ENCODE measurements at regions not wholly inside any gene's neighbourhood (a gene's known extent, or its start where the extent isn't known, plus 50 kb on each side); places are given as distances from the start of the nearest gene placed in this dataset.

DNA sequence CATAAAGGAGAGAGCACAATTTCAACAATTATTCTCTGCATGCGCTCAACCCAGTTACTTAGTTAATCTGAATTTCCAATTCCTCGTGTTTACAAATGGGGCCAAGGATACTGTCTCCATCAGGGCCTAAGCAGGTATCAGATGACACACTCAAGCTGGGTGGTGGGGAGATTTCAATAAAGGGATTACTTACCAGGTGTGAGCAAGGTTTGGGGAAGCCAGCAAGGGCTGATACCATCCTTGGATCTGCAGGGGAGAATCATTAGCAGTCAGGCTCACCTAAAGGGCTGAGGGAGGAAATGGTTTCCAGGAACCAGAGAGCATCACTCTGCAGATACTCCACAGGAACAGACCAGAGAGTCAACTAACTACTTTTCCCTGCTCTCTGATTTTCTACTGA, 487.1 kb downstream of the NTRK2 start:
- no peak for TF ChIP-seq POLR2A (IDR thresholded peaks at IDR 0.05)
- TF ChIP-seq, protein P1, sequence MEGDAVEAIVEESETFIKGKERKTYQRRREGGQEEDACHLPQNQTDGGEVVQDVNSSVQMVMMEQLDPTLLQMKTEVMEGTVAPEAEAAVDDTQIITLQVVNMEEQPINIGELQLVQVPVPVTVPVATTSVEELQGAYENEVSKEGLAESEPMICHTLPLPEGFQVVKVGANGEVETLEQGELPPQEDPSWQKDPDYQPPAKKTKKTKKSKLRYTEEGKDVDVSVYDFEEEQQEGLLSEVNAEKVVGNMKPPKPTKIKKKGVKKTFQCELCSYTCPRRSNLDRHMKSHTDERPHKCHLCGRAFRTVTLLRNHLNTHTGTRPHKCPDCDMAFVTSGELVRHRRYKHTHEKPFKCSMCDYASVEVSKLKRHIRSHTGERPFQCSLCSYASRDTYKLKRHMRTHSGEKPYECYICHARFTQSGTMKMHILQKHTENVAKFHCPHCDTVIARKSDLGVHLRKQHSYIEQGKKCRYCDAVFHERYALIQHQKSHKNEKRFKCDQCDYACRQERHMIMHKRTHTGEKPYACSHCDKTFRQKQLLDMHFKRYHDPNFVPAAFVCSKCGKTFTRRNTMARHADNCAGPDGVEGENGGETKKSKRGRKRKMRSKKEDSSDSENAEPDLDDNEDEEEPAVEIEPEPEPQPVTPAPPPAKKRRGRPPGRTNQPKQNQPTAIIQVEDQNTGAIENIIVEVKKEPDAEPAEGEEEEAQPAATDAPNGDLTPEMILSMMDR (IDR thresholded peaks at IDR 0.05) = no peak
